Activated B cell treated with CpG ODN at 0.5 μM for 24 hours (primary cell): ENCODE measurements at regions not wholly inside any gene's neighbourhood (a gene's known extent, or its start where the extent isn't known, plus 50 kb on each side); places are given as distances from the start of the nearest gene placed in this dataset.

ENCODE experiments used
- ATAC-seq: fragments of 200-7000 bp; cut with Tn5 transposase; one replicate; pipeline ENCODE4 v1.10.0; 2021; ENCODE audit warnings: low read depth, mild to moderate bottlenecking, moderate library complexity
- CTCF ChIA-PET: fragments of 350-600 bp; sonication (Branson Sonifier 250); formaldehyde crosslinking; loops from one replicate; lab custom pipeline; 2021; ENCODE audit warnings: antibody characterized with exemption; lab: Charles Lee
- POLR2A ChIA-PET: fragments of 350-600 bp; sonication (Branson Sonifier 250); formaldehyde crosslinking; loops from one replicate; lab custom pipeline; 2021; ENCODE audit warnings: antibody characterized with exemption; lab: Charles Lee
- DNase-seq: peaks from one replicate; pipeline ENCODE4 v3.0.0; 2022
- H3K27ac Mint-ChIP-seq: one replicate; pipeline ENCODE4 v1.8.0; 2020; ENCODE audit warnings: mixed read lengths
- H3K27me3 Mint-ChIP-seq: one replicate; pipeline ENCODE4 v1.8.0; 2021; ENCODE audit warnings: mixed read lengths
- H3K36me3 Mint-ChIP-seq: one replicate; pipeline ENCODE4 v1.8.0; 2021; ENCODE audit warnings: low read depth, mixed read lengths
- H3K4me1 Mint-ChIP-seq: one replicate; pipeline ENCODE4 v1.8.0; 2021; ENCODE audit warnings: mixed read lengths
- H3K4me3 Mint-ChIP-seq: one replicate; pipeline ENCODE4 v1.8.0; 2020; ENCODE audit warnings: mild to moderate bottlenecking, mixed read lengths
- H3K9me3 Mint-ChIP-seq: one replicate; pipeline ENCODE4 v1.8.0; 2020; ENCODE audit warnings: mixed read lengths
- CTCF ChIP-seq: fragments of 200-600 bp; IDR thresholded peaks from one replicate; pipeline ENCODE4 v1.8.0; 2022; ENCODE audit warnings: antibody characterized with exemption, mild to moderate bottlenecking
- intact Hi-C: fragments of 100-400 bp; cut with micrococcal nuclease; formaldehyde crosslinking; loops from one replicate; pipeline ENCODE4 v1.15.1; 2024

- CTCF ChIA-PET, result no interaction called here
- intact Hi-C loops, result no loop called here
These were observed 219.4 kb upstream of the CCDC150 start for GRCh38 chr2:196420143-196420542.

GRCh38 chr2:196421880-196422279 is 217.6 kb upstream of the CCDC150 start:
- Mint-ChIP-seq H3K4me3 (no peak overlapping the region), H3K36me3 (no peaks in the 10 kb centered on the region), H3K9me3 (no peaks in the 10 kb centered on the region), H3K4me1 (peaks cover 1% of the 10 kb centered on the region), H3K27ac (no peak overlapping the region), H3K27me3 (no peaks in the 10 kb centered on the region)
- CTCF ChIA-PET, result interaction anchor here (1.9 kb wide), 1 partner anchor 32 kb away, joined by 5 read pairs; no protein-coding TSS in a partner anchor
- TF ChIP-seq CTCF, result no peak
- DNase-seq (no peak), ATAC-seq (no peak)
- intact Hi-C loops, result no loop called here
- POLR2A ChIA-PET, result no interaction called here

More at GRCh38 chr2:196420143-196420542, 219.4 kb upstream of the CCDC150 start:
- peaks cover 1% of the 10 kb centered on the region for H3K9me3 Mint-ChIP-seq
- H3K27me3 Mint-ChIP-seq, result peaks cover 5% of the 10 kb centered on the region
- ATAC-seq (no peak), DNase-seq (no peak)
- no peak overlapping the region for H3K4me3 Mint-ChIP-seq
- H3K27ac Mint-ChIP-seq, result no peak overlapping the region
- POLR2A ChIA-PET, result no interaction called here
- peaks cover 5% of the 10 kb centered on the region for H3K4me1 Mint-ChIP-seq
- no peak for TF ChIP-seq CTCF
- H3K36me3 Mint-ChIP-seq, result no peaks in the 10 kb centered on the region

GRCh38 chr2:196422361-196422760 is 217.2 kb upstream of the CCDC150 start:
- Mint-ChIP-seq H3K4me1 (peaks cover 6% of the 10 kb centered on the region), H3K36me3 (no peaks in the 10 kb centered on the region), H3K4me3 (no peak overlapping the region), H3K27ac (no peak overlapping the region), H3K9me3 (no peaks in the 10 kb centered on the region), H3K27me3 (no peaks in the 10 kb centered on the region)
- intact Hi-C loops, result no loop called here
- DNase-seq (no peak), ATAC-seq (no peak)
- ChIA-PET POLR2A (no interaction called here), CTCF (interaction anchor here (1.9 kb wide), 1 partner anchor 31 kb away, joined by 5 read pairs; no protein-coding TSS in a partner anchor)
- no peak for TF ChIP-seq CTCF

- no peak overlapping the region for H3K27ac Mint-ChIP-seq
- H3K36me3 Mint-ChIP-seq, result no peaks in the 10 kb centered on the region
- H3K4me1 Mint-ChIP-seq, result peaks cover 24% of the 10 kb centered on the region
- TF ChIP-seq CTCF, result no peak
- H3K27me3 Mint-ChIP-seq, result no peaks in the 10 kb centered on the region
- ATAC-seq (no peak), DNase-seq (no peak)
- intact Hi-C loops, result no loop called here
- ChIA-PET CTCF (no interaction called here), POLR2A (no interaction called here)
- no peaks in the 10 kb centered on the region for H3K9me3 Mint-ChIP-seq
- no peak overlapping the region for H3K4me3 Mint-ChIP-seq
These were observed 213.4 kb upstream of the CCDC150 start for GRCh38 chr2:196426122-196426521.

GRCh38 chr2:196427986-196428634 is 211.4 kb upstream of the CCDC150 start:
- Mint-ChIP-seq H3K36me3 (no peaks in the 10 kb centered on the region), H3K9me3 (no peaks in the 10 kb centered on the region), H3K4me1 (peaks cover 24% of the 10 kb centered on the region), H3K27me3 (no peaks in the 10 kb centered on the region), H3K4me3 (peak overlapping the region; percentile 50), H3K27ac (no peak overlapping the region)
- no peak for ATAC-seq
- intact Hi-C loops, result no loop called here
- no peak for TF ChIP-seq CTCF
- no peak for DNase-seq
- CTCF ChIA-PET, result no interaction called here
- POLR2A ChIA-PET, result no interaction called here
